Amygdala (tissue), 56 donors: ENCODE measurements at regions not wholly inside any gene's neighbourhood (a gene's known extent, or its start where the extent isn't known, plus 50 kb on each side); places are given as distances from the start of the nearest gene placed in this dataset.
A peak's percentile ranks its signal among the peaks of the same experiment; 100 is the strongest.

Source experiments
- DNase-seq, 56 donors: peaks; one replicate each; lab custom pipeline; 2025; lab: John Stamatoyannopoulos, UW

- no peak for DNase-seq
Observed at GRCh38 chr10:35751347-35751746, 109.3 kb upstream of the FZD8 start.

GRCh38 chr10:35749230-35749629, 107.1 kb upstream of the FZD8 start:
- no peak for DNase-seq

- no peak for DNase-seq
Observed at GRCh38 chr10:35745617-35746403, 103.7 kb upstream of the FZD8 start.

DNA sequence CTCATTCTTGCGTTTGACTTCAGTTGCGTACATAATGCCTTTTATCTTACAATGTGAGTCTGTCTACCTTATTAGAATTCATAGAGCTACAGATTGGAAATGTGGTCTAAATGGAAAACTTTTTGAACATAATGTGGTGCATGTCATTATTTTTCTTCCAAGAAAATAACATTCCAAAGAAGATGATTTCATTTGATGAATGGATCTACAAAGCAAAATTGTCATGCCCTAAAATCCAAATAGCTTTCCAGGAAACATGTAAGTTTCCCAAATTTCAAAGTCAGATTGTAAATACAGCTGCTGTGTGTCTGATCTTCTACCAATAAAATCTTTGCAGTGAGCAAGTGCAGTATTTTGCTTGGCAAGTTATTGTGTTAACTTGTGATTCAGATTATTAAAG, 101.8 kb upstream of the FZD8 start:
- DNase-seq: no peak

GRCh38 chr10:35743351-35743750, 101.3 kb upstream of the FZD8 start:
- DNase-seq: no peak

GRCh38 chr10:35739998-35740397, 97.9 kb upstream of the FZD8 start:
- DNase-seq: peak in 1 of 56 donors; percentile 3

DNA sequence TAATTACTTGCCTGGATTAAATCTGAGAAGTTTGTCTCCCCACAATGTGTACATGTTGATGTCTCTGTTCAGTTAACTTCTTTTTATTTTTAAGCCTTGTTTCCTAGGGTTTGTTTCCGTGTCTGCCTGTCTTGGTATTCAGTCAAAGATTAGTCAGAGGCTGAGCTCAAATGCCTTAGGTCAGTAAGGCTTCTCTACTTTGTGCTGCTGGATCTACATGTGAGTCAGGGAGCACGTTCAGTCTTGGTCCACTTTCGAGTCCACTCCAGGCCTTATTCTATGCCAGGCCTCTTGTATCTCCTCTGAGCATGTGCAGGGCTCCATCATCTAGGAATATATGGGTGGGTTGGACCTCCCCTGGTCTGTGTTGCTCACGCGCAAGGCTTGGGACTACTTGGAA, 93.3 kb upstream of the FZD8 start:
- DNase-seq: no peak

DNA sequence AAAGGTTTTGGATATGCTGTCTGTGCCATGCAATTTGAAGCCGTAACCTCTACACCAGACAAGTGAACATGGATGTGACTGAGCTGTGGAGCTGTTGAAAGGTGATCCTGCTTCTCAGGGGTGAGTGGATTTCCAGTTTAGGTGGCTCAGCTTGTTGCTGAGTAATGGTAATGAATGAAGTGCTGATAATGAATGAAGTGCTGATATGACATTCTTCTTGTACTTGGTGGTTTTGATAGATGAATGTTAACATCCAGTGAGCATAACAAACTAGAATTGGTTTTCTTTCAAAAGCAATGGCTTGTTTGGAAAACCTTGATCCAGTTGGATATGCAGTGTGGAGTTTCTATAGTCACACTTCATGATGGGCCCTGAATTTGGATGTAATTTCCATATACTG, 89.7 kb upstream of the FZD8 start:
- no peak for DNase-seq

- no peak for DNase-seq
Observed at GRCh38 chr10:35728341-35728740, 86.2 kb upstream of the FZD8 start.

DNA sequence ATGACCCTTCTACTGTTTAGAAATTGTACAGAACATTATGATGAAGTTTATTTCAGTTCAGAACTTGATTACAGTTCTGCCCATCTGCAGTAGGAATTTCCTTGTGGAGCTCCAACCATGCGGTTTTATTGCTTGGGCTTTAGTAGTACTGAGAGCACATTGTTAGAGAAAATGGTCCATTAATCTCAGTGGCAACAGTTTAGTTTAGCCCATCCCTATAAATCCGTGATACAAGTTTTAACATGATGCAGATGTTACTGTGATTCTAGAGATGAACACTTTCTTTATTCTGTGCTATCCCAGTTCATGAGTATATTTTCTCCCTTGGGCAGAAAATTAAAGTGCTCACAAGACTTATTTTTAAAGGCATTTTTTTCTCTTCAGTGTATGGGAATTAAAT, 84.8 kb upstream of the FZD8 start:
- DNase-seq: no peak

DNA sequence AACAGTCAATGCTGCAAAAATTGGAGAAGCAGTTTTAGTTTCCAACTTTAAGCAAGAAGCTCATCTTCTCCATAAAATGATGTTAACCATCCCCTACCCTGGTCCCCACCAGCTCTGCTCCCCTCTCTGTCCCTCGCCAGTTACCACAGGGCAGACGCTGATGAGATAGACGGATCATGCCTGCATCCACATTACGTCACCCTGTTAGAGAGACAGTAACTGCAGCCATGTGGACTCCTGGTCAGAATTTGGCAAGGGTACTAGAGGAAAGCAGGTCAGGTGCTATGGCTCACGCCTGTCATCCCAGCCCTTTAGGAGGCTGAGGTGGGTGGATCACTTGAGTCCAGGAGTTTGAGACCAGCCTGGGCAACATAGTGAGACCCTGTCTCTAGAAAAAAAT, 81.9 kb upstream of the FZD8 start:
- DNase-seq: no peak

DNA sequence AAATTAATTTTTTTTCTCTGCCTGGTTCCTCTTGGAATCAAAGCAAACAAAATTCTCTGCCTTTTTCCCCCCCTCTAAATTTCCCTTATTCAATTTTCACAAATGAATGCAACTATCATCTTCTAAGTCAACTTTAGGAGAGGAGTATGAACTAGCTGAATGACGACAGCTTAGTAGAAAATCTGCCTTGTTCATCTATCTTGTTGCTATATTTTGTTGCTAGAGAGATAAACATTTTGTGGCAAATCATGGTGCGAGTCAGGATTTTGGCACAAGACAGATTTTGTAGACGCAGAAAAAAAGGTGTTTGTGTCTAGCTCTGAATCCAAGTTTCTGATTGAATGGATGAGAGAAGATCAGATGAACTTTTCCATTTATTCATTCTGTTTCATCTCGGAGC, 81.0 kb upstream of the FZD8 start:
- no peak for DNase-seq

- no peak for DNase-seq
Observed at GRCh38 chr10:35722636-35723035, 80.5 kb upstream of the FZD8 start.

GRCh38 chr10:35722226-35722625, 80.1 kb upstream of the FZD8 start:
- DNase-seq: no peak

- no peak for DNase-seq
Observed at GRCh38 chr10:35720366-35720765, 78.3 kb upstream of the FZD8 start.

GRCh38 chr10:35716776-35717175, 74.7 kb upstream of the FZD8 start:
- DNase-seq: no peak

DNA sequence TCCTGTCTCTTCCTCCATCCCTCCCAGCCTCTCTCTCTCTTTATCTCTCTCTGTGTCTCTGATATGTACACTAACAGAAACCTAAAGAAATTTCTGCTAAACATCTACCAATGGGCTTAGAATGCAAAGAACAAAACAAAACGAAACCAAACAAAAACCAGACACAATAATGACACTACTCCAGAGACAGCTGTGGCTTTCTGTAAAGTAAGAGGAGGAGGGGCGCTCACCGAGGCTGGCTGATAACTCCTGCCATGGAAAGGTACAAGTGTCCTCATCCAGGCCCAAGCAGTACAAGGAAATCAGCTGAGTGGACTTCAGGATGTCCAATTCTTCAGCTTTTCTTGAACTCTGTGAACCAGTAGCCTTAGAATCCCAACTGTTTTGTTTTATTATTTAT, 70.4 kb upstream of the FZD8 start:
- no peak for DNase-seq

DNA sequence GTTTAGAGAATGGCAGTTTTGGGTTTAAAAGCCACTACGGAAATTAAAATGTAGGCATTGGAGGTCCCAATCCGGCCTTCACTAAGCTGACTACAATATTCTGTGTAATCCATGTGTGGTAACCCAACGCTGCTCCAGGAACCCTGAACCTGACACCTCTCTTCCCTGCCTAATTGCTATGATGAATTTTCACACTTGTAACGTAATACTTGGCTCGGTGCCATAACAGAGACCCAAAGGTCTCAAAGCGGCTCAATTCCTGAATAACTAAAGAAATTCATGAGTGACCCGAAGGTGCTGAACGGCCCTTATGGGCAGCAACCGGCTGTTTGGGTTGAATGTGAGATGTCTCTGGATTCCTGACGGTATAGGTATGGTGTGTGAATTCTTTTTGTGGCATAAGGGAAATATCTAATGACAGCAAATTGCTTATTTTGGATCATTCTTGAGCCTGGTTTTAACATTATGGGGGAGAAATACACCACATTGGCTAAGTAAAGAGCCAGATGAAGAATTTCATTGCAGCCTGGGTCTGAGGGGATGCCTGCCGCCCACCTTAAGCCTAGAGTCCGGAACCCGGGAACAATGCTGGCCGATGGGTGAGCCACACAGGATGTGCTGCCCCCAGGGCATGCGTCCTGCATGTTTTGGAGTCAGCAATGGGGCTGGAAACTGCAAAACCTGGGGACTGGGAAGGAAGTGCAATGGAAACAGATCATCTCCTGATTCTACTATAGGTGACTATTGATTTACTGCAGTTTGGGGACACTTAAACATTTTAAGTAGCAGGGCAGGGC, 69.7 kb upstream of the FZD8 start:
- no peak for DNase-seq

- DNase-seq: no peak
Observed at GRCh38 chr10:35707642-35708425, 65.7 kb upstream of the FZD8 start.

DNA sequence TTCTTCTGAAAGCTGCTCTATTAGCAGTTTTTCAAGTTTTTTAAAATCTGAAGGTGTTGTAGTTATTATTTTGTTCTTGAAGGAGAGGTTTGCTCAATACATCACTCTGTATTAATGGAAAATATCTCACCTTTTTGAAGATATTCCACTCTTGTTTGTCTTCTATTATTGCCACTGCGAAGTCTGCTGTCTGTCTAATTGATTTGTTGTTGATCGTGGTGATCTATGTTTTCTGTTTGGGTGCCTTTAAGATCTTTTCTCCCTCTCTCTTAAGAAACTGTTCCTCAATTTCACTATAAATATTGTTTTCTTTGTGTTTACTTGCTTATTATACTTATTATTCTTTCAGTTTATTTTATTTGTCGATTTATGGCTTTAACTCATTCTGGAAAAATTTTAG, 64.9 kb upstream of the FZD8 start:
- no peak for DNase-seq

- no peak for DNase-seq
Observed at GRCh38 chr10:35705671-35706070, 63.6 kb upstream of the FZD8 start.
